ENCODE measurements at regions not wholly inside any gene's neighbourhood (a gene's known extent, or its start where the extent isn't known, plus 50 kb on each side); places are given as distances from the start of the nearest gene placed in this dataset.

- no peaks in the 10 kb centered on the region for H3K36me3 ChIP-seq (ENCODE audit: control insufficient read depth in 1 of 2, insufficient read depth in 2 of 2, low read length in 2 of 2)
- no peak overlapping the region for H3K27ac ChIP-seq (ENCODE audit: low read depth, low read length)
- H3K27me3 ChIP-seq (ENCODE audit: insufficient read depth, low read length): no peaks in the 10 kb centered on the region
- no peaks in the 10 kb centered on the region for H3K4me1 ChIP-seq (ENCODE audit: control insufficient read depth in 1 of 2, insufficient read depth in 2 of 2, low read length in 2 of 2)
- no peak overlapping the region for H4K12ac ChIP-seq (ENCODE audit: low read depth, low read length)
- H3K79me2 ChIP-seq (ENCODE audit: control insufficient read depth, insufficient read depth, low read length, poor library complexity): no peaks in the 10 kb centered on the region
- no peak overlapping the region for H4K8ac ChIP-seq (ENCODE audit: low read depth, low read length)
- no peak overlapping the region for H2BK120ac ChIP-seq (ENCODE audit: insufficient read depth, low read length, poor library complexity)
- H3K9ac ChIP-seq (ENCODE audit: low read length): no peak overlapping the region
- no peak overlapping the region for H3K4me3 ChIP-seq (ENCODE audit: low read depth, low read length)
- no peak overlapping the region for H3K4me2 ChIP-seq (ENCODE audit: low read length)
- no peak overlapping the region for H2BK12ac ChIP-seq (ENCODE audit: low read length)
- no peak overlapping the region for H3K14ac ChIP-seq (ENCODE audit: low read length)
- no peaks in the 10 kb centered on the region for H3K9me3 ChIP-seq (ENCODE audit: insufficient read depth, low read depth, low read length)
- DNase-seq: no peak
- no peak overlapping the region for H3K18ac ChIP-seq (ENCODE audit: low read length)
- no peak overlapping the region for H3K23ac ChIP-seq (ENCODE audit: low read length)
- no peak overlapping the region for H2AFZ ChIP-seq (ENCODE audit: insufficient read depth, low read length, poor library complexity)
- no peak overlapping the region for H4K91ac ChIP-seq (ENCODE audit: low read depth, low read length)
- no CpG with 5 or more reads among the region's 4 CpGs for WGBS (ENCODE audit: extremely low coverage, insufficient coverage, insufficient read length)
- H3K4ac ChIP-seq (ENCODE audit: low read depth, low read length): no peak overlapping the region
- no peak overlapping the region for H2BK5ac ChIP-seq (ENCODE audit: low read depth, low read length, poor library complexity)
- no peak overlapping the region for H2AK5ac ChIP-seq (ENCODE audit: low read length)
- no peaks in the 10 kb centered on the region for H3K79me1 ChIP-seq (ENCODE audit: low read length)
These were observed 149.2 kb upstream of the COL1A2 start for GRCh38 chr7:94245500-94245899.

GRCh38 chr7:94247970-94248369 is 146.7 kb upstream of the COL1A2 start:
- Histone ChIP-seq H3K18ac (ENCODE audit: low read length) (no peak overlapping the region), H4K8ac (ENCODE audit: low read depth, low read length) (no peak overlapping the region), H2BK12ac (ENCODE audit: low read length) (no peak overlapping the region), H2BK5ac (ENCODE audit: low read depth, low read length, poor library complexity) (no peak overlapping the region), H3K4ac (ENCODE audit: low read depth, low read length) (no peak overlapping the region), H2AK5ac (ENCODE audit: low read length) (no peak overlapping the region), H3K23ac (ENCODE audit: low read length) (no peak overlapping the region), H3K27me3 (ENCODE audit: insufficient read depth, low read length) (no peaks in the 10 kb centered on the region), H2BK120ac (ENCODE audit: insufficient read depth, low read length, poor library complexity) (no peak overlapping the region), H3K36me3 (ENCODE audit: control insufficient read depth in 1 of 2, insufficient read depth in 2 of 2, low read length in 2 of 2) (no peaks in the 10 kb centered on the region), H4K12ac (ENCODE audit: low read depth, low read length) (no peak overlapping the region), H3K79me1 (ENCODE audit: low read length) (no peaks in the 10 kb centered on the region), H3K4me2 (ENCODE audit: low read length) (no peak overlapping the region), H3K9me3 (ENCODE audit: insufficient read depth, low read depth, low read length) (no peaks in the 10 kb centered on the region), H3K4me3 (ENCODE audit: low read depth, low read length) (no peak overlapping the region), H3K27ac (ENCODE audit: low read depth, low read length) (no peak overlapping the region), H2AFZ (ENCODE audit: insufficient read depth, low read length, poor library complexity) (no peak overlapping the region), H3K14ac (ENCODE audit: low read length) (no peak overlapping the region), H4K91ac (ENCODE audit: low read depth, low read length) (no peak overlapping the region), H3K9ac (ENCODE audit: low read length) (no peak overlapping the region), H3K79me2 (ENCODE audit: control insufficient read depth, insufficient read depth, low read length, poor library complexity) (no peaks in the 10 kb centered on the region), H3K4me1 (ENCODE audit: control insufficient read depth in 1 of 2, insufficient read depth in 2 of 2, low read length in 2 of 2) (no peaks in the 10 kb centered on the region)
- no peak for DNase-seq

- no peak overlapping the region for H4K91ac ChIP-seq (ENCODE audit: low read depth, low read length)
- no peak for DNase-seq
- no peak overlapping the region for H3K9ac ChIP-seq (ENCODE audit: low read length)
- no peak overlapping the region for H2AK5ac ChIP-seq (ENCODE audit: low read length)
- H3K4ac ChIP-seq (ENCODE audit: low read depth, low read length): no peak overlapping the region
- WGBS (ENCODE audit: extremely low coverage, insufficient coverage, insufficient read length): no CpG with 5 or more reads among the region's 3 CpGs
- H3K4me2 ChIP-seq (ENCODE audit: low read length): no peak overlapping the region
- no peak overlapping the region for H3K4me3 ChIP-seq (ENCODE audit: low read depth, low read length)
- H4K8ac ChIP-seq (ENCODE audit: low read depth, low read length): no peak overlapping the region
- no peak overlapping the region for H4K12ac ChIP-seq (ENCODE audit: low read depth, low read length)
- no peaks in the 10 kb centered on the region for H3K79me2 ChIP-seq (ENCODE audit: control insufficient read depth, insufficient read depth, low read length, poor library complexity)
- no peak overlapping the region for H3K14ac ChIP-seq (ENCODE audit: low read length)
- H3K27me3 ChIP-seq (ENCODE audit: insufficient read depth, low read length): no peaks in the 10 kb centered on the region
- H2BK12ac ChIP-seq (ENCODE audit: low read length): no peak overlapping the region
- H2BK120ac ChIP-seq (ENCODE audit: insufficient read depth, low read length, poor library complexity): no peak overlapping the region
- H3K36me3 ChIP-seq (ENCODE audit: control insufficient read depth in 1 of 2, insufficient read depth in 2 of 2, low read length in 2 of 2): no peaks in the 10 kb centered on the region
- H3K79me1 ChIP-seq (ENCODE audit: low read length): no peaks in the 10 kb centered on the region
- no peaks in the 10 kb centered on the region for H3K9me3 ChIP-seq (ENCODE audit: insufficient read depth, low read depth, low read length)
- no peaks in the 10 kb centered on the region for H3K4me1 ChIP-seq (ENCODE audit: control insufficient read depth in 1 of 2, insufficient read depth in 2 of 2, low read length in 2 of 2)
- H3K23ac ChIP-seq (ENCODE audit: low read length): no peak overlapping the region
- H3K18ac ChIP-seq (ENCODE audit: low read length): no peak overlapping the region
- H3K27ac ChIP-seq (ENCODE audit: low read depth, low read length): no peak overlapping the region
- no peak overlapping the region for H2BK5ac ChIP-seq (ENCODE audit: low read depth, low read length, poor library complexity)
- no peak overlapping the region for H2AFZ ChIP-seq (ENCODE audit: insufficient read depth, low read length, poor library complexity)
These were observed 145.1 kb upstream of the COL1A2 start for GRCh38 chr7:94249631-94250030.

- no peak overlapping the region for H3K18ac ChIP-seq (ENCODE audit: low read length)
- no CpG with 5 or more reads among the region's 2 CpGs for WGBS (ENCODE audit: extremely low coverage, insufficient coverage, insufficient read length)
- DNase-seq: no peak
These were observed 144.6 kb upstream of the COL1A2 start for GRCh38 chr7:94250124-94250523.

More at GRCh38 chr7:94250124-94250523, 144.6 kb upstream of the COL1A2 start:
- no peak overlapping the region for H3K4ac ChIP-seq (ENCODE audit: low read depth, low read length)
- no peaks in the 10 kb centered on the region for H3K36me3 ChIP-seq (ENCODE audit: control insufficient read depth in 1 of 2, insufficient read depth in 2 of 2, low read length in 2 of 2)
- no peaks in the 10 kb centered on the region for H3K79me1 ChIP-seq (ENCODE audit: low read length)
- H3K4me3 ChIP-seq (ENCODE audit: low read depth, low read length): no peak overlapping the region
- H2BK5ac ChIP-seq (ENCODE audit: low read depth, low read length, poor library complexity): no peak overlapping the region
- no peak overlapping the region for H2BK12ac ChIP-seq (ENCODE audit: low read length)
- H3K14ac ChIP-seq (ENCODE audit: low read length): no peak overlapping the region
- H2AK5ac ChIP-seq (ENCODE audit: low read length): no peak overlapping the region
- H3K9ac ChIP-seq (ENCODE audit: low read length): no peak overlapping the region
- no peak overlapping the region for H4K12ac ChIP-seq (ENCODE audit: low read depth, low read length)
- no peaks in the 10 kb centered on the region for H3K9me3 ChIP-seq (ENCODE audit: insufficient read depth, low read depth, low read length)
- no peak overlapping the region for H4K91ac ChIP-seq (ENCODE audit: low read depth, low read length)
- H3K4me2 ChIP-seq (ENCODE audit: low read length): no peak overlapping the region
- H2AFZ ChIP-seq (ENCODE audit: insufficient read depth, low read length, poor library complexity): no peak overlapping the region
- no peak overlapping the region for H4K8ac ChIP-seq (ENCODE audit: low read depth, low read length)
- H3K27me3 ChIP-seq (ENCODE audit: insufficient read depth, low read length): no peaks in the 10 kb centered on the region
- no peaks in the 10 kb centered on the region for H3K79me2 ChIP-seq (ENCODE audit: control insufficient read depth, insufficient read depth, low read length, poor library complexity)
- H2BK120ac ChIP-seq (ENCODE audit: insufficient read depth, low read length, poor library complexity): no peak overlapping the region
- H3K23ac ChIP-seq (ENCODE audit: low read length): no peak overlapping the region
- no peak overlapping the region for H3K27ac ChIP-seq (ENCODE audit: low read depth, low read length)
- no peaks in the 10 kb centered on the region for H3K4me1 ChIP-seq (ENCODE audit: control insufficient read depth in 1 of 2, insufficient read depth in 2 of 2, low read length in 2 of 2)
